Fibroblast of the aortic adventitia (primary cell): ENCODE measurements at regions not wholly inside any gene's neighbourhood (a gene's known extent, or its start where the extent isn't known, plus 50 kb on each side); places are given as distances from the start of the nearest gene placed in this dataset.

Source experiments
- DNase-seq: peaks from one replicate; pipeline ENCODE4 v3.0.0-alpha.2; 2010; ENCODE audit warnings: low read depth
- H3K4me3 ChIP-seq: 2 replicates; pipeline ENCODE4 v1.5.1; 2011; ENCODE audit warnings: low read depth, mild to moderate bottlenecking, control low read depth, low read length, moderate library complexity
- TF ChIP-seq, protein P1 (sequence below): IDR thresholded peaks from 2 replicates; pipeline ENCODE4 v1.5.1; 2011; ENCODE audit warnings: mild to moderate bottlenecking, low read length, control low read depth, inconsistent platforms; ENCODE audit not compliant: insufficient read depth

GRCh38 chr18:38415811-38416210, 850.2 kb upstream of the CELF4 start:
- TF ChIP-seq, protein P1, sequence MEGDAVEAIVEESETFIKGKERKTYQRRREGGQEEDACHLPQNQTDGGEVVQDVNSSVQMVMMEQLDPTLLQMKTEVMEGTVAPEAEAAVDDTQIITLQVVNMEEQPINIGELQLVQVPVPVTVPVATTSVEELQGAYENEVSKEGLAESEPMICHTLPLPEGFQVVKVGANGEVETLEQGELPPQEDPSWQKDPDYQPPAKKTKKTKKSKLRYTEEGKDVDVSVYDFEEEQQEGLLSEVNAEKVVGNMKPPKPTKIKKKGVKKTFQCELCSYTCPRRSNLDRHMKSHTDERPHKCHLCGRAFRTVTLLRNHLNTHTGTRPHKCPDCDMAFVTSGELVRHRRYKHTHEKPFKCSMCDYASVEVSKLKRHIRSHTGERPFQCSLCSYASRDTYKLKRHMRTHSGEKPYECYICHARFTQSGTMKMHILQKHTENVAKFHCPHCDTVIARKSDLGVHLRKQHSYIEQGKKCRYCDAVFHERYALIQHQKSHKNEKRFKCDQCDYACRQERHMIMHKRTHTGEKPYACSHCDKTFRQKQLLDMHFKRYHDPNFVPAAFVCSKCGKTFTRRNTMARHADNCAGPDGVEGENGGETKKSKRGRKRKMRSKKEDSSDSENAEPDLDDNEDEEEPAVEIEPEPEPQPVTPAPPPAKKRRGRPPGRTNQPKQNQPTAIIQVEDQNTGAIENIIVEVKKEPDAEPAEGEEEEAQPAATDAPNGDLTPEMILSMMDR, result no peak
- no peak for DNase-seq
- no peak overlapping the region for H3K4me3 ChIP-seq

DNA sequence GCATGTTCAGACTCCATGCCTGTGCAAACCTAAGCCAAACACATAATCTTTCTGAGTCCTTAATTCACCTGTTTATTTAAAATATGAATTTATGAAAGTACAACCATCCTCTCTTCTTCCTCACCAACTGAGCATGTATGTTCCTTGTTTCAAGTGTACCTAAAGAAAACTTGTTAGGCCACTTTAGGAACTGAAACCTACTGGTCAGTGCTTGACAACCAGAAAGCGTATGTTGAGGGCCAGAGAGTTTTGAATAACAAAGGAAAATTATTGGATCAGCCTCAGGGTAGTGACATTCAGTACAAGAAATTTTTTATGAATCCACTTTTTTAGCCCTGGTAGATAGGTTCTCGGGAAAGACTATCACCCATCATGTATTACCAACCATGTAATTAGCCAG, 847.6 kb upstream of the CELF4 start:
- DNase-seq, result no peak
- H3K4me3 ChIP-seq, result no peak overlapping the region
- TF ChIP-seq, protein P1, result no peak

DNA sequence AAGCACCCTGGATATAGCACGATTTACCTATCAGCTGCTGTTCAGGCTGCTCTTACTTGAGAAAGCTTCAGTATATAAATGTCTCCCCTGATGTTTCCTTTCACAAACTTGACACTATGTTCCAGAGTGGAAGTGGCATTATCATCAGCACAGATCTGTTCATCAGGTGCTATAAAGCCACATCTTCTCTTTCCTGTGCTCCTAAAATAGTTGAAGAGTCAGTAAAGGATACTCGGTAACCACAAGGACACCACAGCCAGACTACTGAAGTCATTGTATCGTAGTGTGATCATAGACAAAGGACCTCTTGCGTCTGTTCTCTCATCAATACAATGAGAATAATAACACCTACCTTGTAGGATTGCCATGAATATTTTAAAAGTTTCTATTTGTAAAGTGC, 841.0 kb upstream of the CELF4 start:
- TF ChIP-seq, protein P1, result no peak
- H3K4me3 ChIP-seq, result no peak overlapping the region
- DNase-seq, result no peak

DNA sequence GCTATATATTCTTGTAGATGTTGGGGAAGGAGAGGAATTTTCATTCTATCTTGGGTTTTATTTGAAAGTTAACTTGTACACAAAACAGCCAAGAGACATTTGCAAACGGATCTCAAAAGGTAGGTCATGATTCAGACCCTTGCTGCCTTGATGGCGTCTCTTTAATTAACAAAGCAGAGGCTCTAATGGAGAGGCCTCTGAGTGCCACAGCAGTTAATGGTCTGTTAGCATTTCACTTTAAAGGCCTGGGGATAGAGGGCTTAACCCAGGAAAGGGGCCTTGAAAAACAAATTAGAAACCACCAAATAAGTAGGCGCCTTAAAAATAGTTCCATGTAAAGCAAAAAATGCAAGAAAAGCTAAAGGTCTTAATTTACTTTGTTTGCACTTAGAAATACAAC, 836.9 kb upstream of the CELF4 start:
- DNase-seq, result no peak
- no peak overlapping the region for H3K4me3 ChIP-seq
- TF ChIP-seq, protein P1, result no peak

DNA sequence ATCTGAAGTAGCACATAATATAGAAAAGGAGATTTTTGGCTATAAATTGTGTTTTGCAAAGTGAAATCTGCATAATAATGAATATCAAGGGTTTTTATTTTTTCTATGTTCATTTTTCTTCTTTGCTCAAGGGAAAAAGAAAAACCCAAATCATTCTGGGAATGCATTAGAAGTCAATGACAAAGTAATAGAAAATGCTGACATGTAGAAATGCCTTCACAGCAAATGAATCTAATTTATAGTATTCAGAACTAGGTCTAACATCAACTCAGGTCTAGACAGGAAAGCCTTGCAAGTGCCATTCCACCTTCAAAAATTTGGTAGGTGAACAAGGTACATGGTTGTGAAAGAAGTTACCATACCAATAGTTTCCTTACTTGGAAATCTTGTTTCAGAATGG, 831.5 kb upstream of the CELF4 start:
- H3K4me3 ChIP-seq, result no peak overlapping the region
- DNase-seq, result no peak
- TF ChIP-seq, protein P1, result no peak

- TF ChIP-seq, protein P1, result no peak
- DNase-seq, result no peak
Measured at GRCh38 chr18:38386146-38386545, 820.5 kb upstream of the CELF4 start.

More at GRCh38 chr18:38386146-38386545, 820.5 kb upstream of the CELF4 start:
- H3K4me3 ChIP-seq, result no peak overlapping the region
